Neuronal stem cell (in vitro differentiated cells): ENCODE measurements at regions not wholly inside any gene's neighbourhood (a gene's known extent, or its start where the extent isn't known, plus 50 kb on each side); places are given as distances from the start of the nearest gene placed in this dataset.

Experiments used
- DNase-seq: peaks from one replicate; pipeline ENCODE4 v3.0.0-alpha.2; 2013; ENCODE audit warnings: low spot score
- H2AFZ ChIP-seq: one replicate; pipeline ENCODE4 v1.6.1; 2013; ENCODE audit warnings: mild to moderate bottlenecking, low read length, inconsistent platforms
- H2AK5ac ChIP-seq: 2 replicates; pipeline ENCODE4 v1.6.1; 2013; ENCODE audit warnings: low read depth, mild to moderate bottlenecking, inconsistent platforms, low read length, moderate library complexity, mixed read lengths
- H2BK120ac ChIP-seq: 2 replicates; pipeline ENCODE4 v1.6.1; 2013; ENCODE audit warnings: low read depth, mild to moderate bottlenecking, inconsistent platforms, low read length, moderate library complexity, mixed read lengths
- H2BK12ac ChIP-seq: one replicate; pipeline ENCODE4 v1.6.1; 2013; ENCODE audit warnings: low read length, inconsistent platforms
- H2BK15ac ChIP-seq: 2 replicates; pipeline ENCODE4 v1.6.1; 2013; ENCODE audit warnings: mild to moderate bottlenecking, low read length, inconsistent platforms, mixed read lengths
- H2BK5ac ChIP-seq: one replicate; pipeline ENCODE4 v1.6.1; 2013; ENCODE audit warnings: inconsistent platforms, mild to moderate bottlenecking, low read length, moderate library complexity
- H3K14ac ChIP-seq: one replicate; pipeline ENCODE4 v1.6.1; 2013; ENCODE audit warnings: low read length, inconsistent platforms
- H3K18ac ChIP-seq: 2 replicates; pipeline ENCODE4 v1.6.1; 2013; ENCODE audit warnings: low read length, inconsistent platforms
- H3K23ac ChIP-seq: 2 replicates; pipeline ENCODE4 v1.6.1; 2013; ENCODE audit warnings: low read depth, mild to moderate bottlenecking, mixed read lengths, low read length, inconsistent platforms; ENCODE audit not compliant: poor library complexity
- H3K27ac ChIP-seq: replicated peaks from 3 replicates; pipeline ENCODE4 v1.5.1; 2013; ENCODE audit warnings: low read length, inconsistent platforms
- H3K27me3 ChIP-seq, 3 experiments: 2 replicates each; pipeline ENCODE4 v1.6.1; 2013; ENCODE audit warnings: low read length in 3 of 3, mild to moderate bottlenecking in 2 of 3, inconsistent platforms in 1 of 3, low read depth in 1 of 3, mixed read lengths in 1 of 3, moderate library complexity in 1 of 3; ENCODE audit not compliant: control insufficient read depth in 3 of 3, insufficient read depth in 3 of 3
- H3K36me3 ChIP-seq, 2 donors: replicated peaks in 1 of 2; 2 replicates each; pipeline ENCODE4 v1.6.1; 2013; ENCODE audit warnings: low read length in 2 of 2; ENCODE audit not compliant: control insufficient read depth in 2 of 2, insufficient read depth in 2 of 2
- H3K4ac ChIP-seq: 2 replicates; pipeline ENCODE4 v1.6.1; 2013; ENCODE audit warnings: inconsistent platforms, mild to moderate bottlenecking, low read length, moderate library complexity
- H3K4me1 ChIP-seq, 2 donors: 1 replicate in 1 of 2; 2 replicates in 1 of 2; pipeline ENCODE4 v1.6.1; 2013; ENCODE audit warnings: low read length in 2 of 2, low read depth in 1 of 2; ENCODE audit not compliant: control insufficient read depth in 2 of 2, insufficient read depth in 1 of 2
- H3K4me2 ChIP-seq: one replicate; pipeline ENCODE4 v1.6.1; 2013; ENCODE audit warnings: mild to moderate bottlenecking, low read length, inconsistent platforms; ENCODE audit not compliant: insufficient read depth, poor library complexity, severe bottlenecking
- H3K4me3 ChIP-seq, 2 donors: 2 replicates each; pipeline ENCODE4 v1.5.1; 2013; ENCODE audit warnings: low read length in 2 of 2, mild to moderate bottlenecking in 2 of 2, inconsistent platforms in 1 of 2, moderate library complexity in 1 of 2
- H3K79me1 ChIP-seq: one replicate; pipeline ENCODE4 v1.6.1; 2013; ENCODE audit warnings: low read depth, mild to moderate bottlenecking, inconsistent platforms, low read length, moderate library complexity
- H3K9ac ChIP-seq: one replicate; pipeline ENCODE4 v1.6.1; 2013; ENCODE audit warnings: mild to moderate bottlenecking, low read depth, low read length, inconsistent platforms; ENCODE audit not compliant: poor library complexity
- H3K9me3 ChIP-seq, 2 donors: replicated peaks in 1 of 2; 2 replicates each; pipeline versions ENCODE3 to v1.6.1; 2013; ENCODE audit warnings: low read length in 2 of 2, mild to moderate bottlenecking in 2 of 2, inconsistent platforms in 1 of 2, low read depth in 1 of 2, mixed read lengths in 1 of 2, moderate library complexity in 1 of 2; ENCODE audit not compliant: control insufficient read depth in 2 of 2, insufficient read depth in 1 of 2
- H4K8ac ChIP-seq: one replicate; pipeline ENCODE4 v1.6.1; 2013; ENCODE audit warnings: low read depth, mild to moderate bottlenecking, inconsistent platforms, low read length, moderate library complexity
- H4K91ac ChIP-seq: one replicate; pipeline ENCODE4 v1.6.1; 2013; ENCODE audit warnings: low read length, low read depth, mild to moderate bottlenecking, inconsistent platforms; ENCODE audit not compliant: poor library complexity
- WGBS, 2 donors: extraction: QIAGEN DNeasy Blood & Tissue Kit; methylation state at CpG; one replicate each; pipeline ENCODE4 v1.1.7; 2013; ENCODE audit warnings: missing lambda C conversion rate in 2 of 2, mixed read lengths in 1 of 2; ENCODE audit not compliant: insufficient read length in 2 of 2, insufficient replicate concordance in 1 of 2; ENCODE audit errors: extremely low coverage in 2 of 2; 5-methylcytosine and 5-hydroxymethylcytosine counted together

- H2BK12ac ChIP-seq: no peak overlapping the region
- H3K4me3 ChIP-seq: no peak overlapping the region
- no peak overlapping the region for H2AFZ ChIP-seq
- H3K4me2 ChIP-seq: no peak overlapping the region
- H2BK15ac ChIP-seq: no peak overlapping the region
- no peak overlapping the region for H3K23ac ChIP-seq
- no peak for DNase-seq
- H3K9me3 ChIP-seq: no peaks in the 10 kb centered on the region
- H3K27ac ChIP-seq: no peak overlapping the region
- no peak overlapping the region for H2BK120ac ChIP-seq
- H4K8ac ChIP-seq: no peak overlapping the region
- H2AK5ac ChIP-seq: no peak overlapping the region
- no peak overlapping the region for H3K4ac ChIP-seq
- H3K14ac ChIP-seq: no peak overlapping the region
- H3K79me1 ChIP-seq: no peaks in the 10 kb centered on the region
- H3K18ac ChIP-seq: no peak overlapping the region
- H4K91ac ChIP-seq: no peak overlapping the region
- peaks cover 11 to 15% of the 10 kb centered on the region in 2 donors for H3K4me1 ChIP-seq
- H3K27me3 ChIP-seq: peaks cover 0 to 80% (median 0%) of the 10 kb centered on the region in 3 experiments
- no peak overlapping the region for H3K9ac ChIP-seq
- H2BK5ac ChIP-seq: no peak overlapping the region
- no peaks in the 10 kb centered on the region for H3K36me3 ChIP-seq
Observed at GRCh38 chr5:145157841-145158240, 677.3 kb downstream of the PRELID2 start.

- Histone ChIP-seq H3K4me3 (no peak overlapping the region), H3K14ac (no peak overlapping the region), H3K36me3 (no peaks in the 10 kb centered on the region), H3K27ac (no peak overlapping the region), H4K91ac (no peak overlapping the region), H3K79me1 (no peaks in the 10 kb centered on the region), H3K18ac (no peak overlapping the region), H3K4me2 (no peak overlapping the region), H3K9me3 (no peaks in the 10 kb centered on the region), H3K9ac (no peak overlapping the region), H2BK5ac (no peak overlapping the region), H2BK15ac (no peak overlapping the region), H2BK12ac (no peak overlapping the region), H3K27me3 (peaks cover 0 to 3% (median 0%) of the 10 kb centered on the region in 3 experiments), H3K4ac (no peak overlapping the region), H3K23ac (no peak overlapping the region), H4K8ac (no peak overlapping the region), H2BK120ac (no peak overlapping the region), H2AK5ac (no peak overlapping the region), H2AFZ (no peak overlapping the region), H3K4me1 (no peaks in the 10 kb centered on the region)
- WGBS, 2 donors: no CpG with 5 or more reads among the region's 1 CpG
- no peak for DNase-seq
Observed at GRCh38 chr5:145141534-145141933, 693.6 kb downstream of the PRELID2 start.

GRCh38 chr5:145130996-145131395, 704.1 kb downstream of the PRELID2 start:
- Histone ChIP-seq H3K14ac (no peak overlapping the region), H3K27ac (no peak overlapping the region), H3K9ac (no peak overlapping the region), H2AK5ac (no peak overlapping the region), H2BK120ac (no peak overlapping the region), H3K4me2 (no peak overlapping the region), H4K91ac (no peak overlapping the region), H3K9me3 (no peaks in the 10 kb centered on the region), H2BK15ac (no peak overlapping the region), H2BK12ac (no peak overlapping the region), H3K36me3 (no peaks in the 10 kb centered on the region), H2BK5ac (no peak overlapping the region), H3K27me3 (no peaks in the 10 kb centered on the region), H3K23ac (no peak overlapping the region), H3K4me3 (no peak overlapping the region), H2AFZ (peak overlapping the region; percentile 8), H3K4ac (no peak overlapping the region), H3K18ac (no peak overlapping the region), H4K8ac (no peak overlapping the region), H3K4me1 (peaks cover 0 to 17% of the 10 kb centered on the region in 2 donors), H3K79me1 (no peaks in the 10 kb centered on the region)
- DNase-seq: no peak
- WGBS, 2 donors: no CpG with 5 or more reads among the region's 3 CpGs

GRCh38 chr5:145129797-145130196, 705.3 kb downstream of the PRELID2 start:
- H2BK120ac ChIP-seq: no peak overlapping the region
- no peak overlapping the region for H3K4me2 ChIP-seq
- no peak overlapping the region for H2AFZ ChIP-seq

More at GRCh38 chr5:145129797-145130196, 705.3 kb downstream of the PRELID2 start:
- Histone ChIP-seq H3K9me3 (no peaks in the 10 kb centered on the region), H3K4ac (no peak overlapping the region), H3K9ac (no peak overlapping the region), H3K27ac (no peak overlapping the region), H3K27me3 (no peaks in the 10 kb centered on the region), H3K36me3 (no peaks in the 10 kb centered on the region), H2BK5ac (no peak overlapping the region), H2BK12ac (no peak overlapping the region), H3K23ac (no peak overlapping the region), H2BK15ac (no peak overlapping the region), H2AK5ac (no peak overlapping the region), H3K4me1 (peaks cover 0 to 17% of the 10 kb centered on the region in 2 donors), H3K79me1 (no peaks in the 10 kb centered on the region), H3K14ac (no peak overlapping the region), H4K8ac (no peak overlapping the region), H3K18ac (no peak overlapping the region), H4K91ac (no peak overlapping the region), H3K4me3 (no peak overlapping the region)
- no CpG with 5 or more reads among the region's 5 CpGs for WGBS, 2 donors
- DNase-seq: no peak
